GM13977 (cell line): ENCODE measurements at regions not wholly inside any gene's neighbourhood (a gene's known extent, or its start where the extent isn't known, plus 50 kb on each side); places are given as distances from the start of the nearest gene placed in this dataset.
A peak's percentile ranks its signal among the peaks of the same experiment; 100 is the strongest.

ENCODE experiments used
- DNase-seq: peaks from one replicate; pipeline ENCODE4 v3.0.0; 2012; ENCODE audit warnings: low spot score
- CTCF ChIP-seq: IDR thresholded peaks from 2 replicates; pipeline ENCODE4 v1.5.1; 2012; ENCODE audit warnings: mild to moderate bottlenecking, control low read depth; ENCODE audit not compliant: insufficient read depth; ENCODE audit errors: extremely low read depth, missing control alignments
- in situ Hi-C: fragments of 300-500 bp; cut with MboI; formaldehyde crosslinking; loops from one replicate; pipeline ENCODE4 v1.12.0; 2022; ENCODE audit warnings: low sequenced_read_pairs, low pct_unique_long_range_greater_than_20kb, mixed read lengths, inconsistent platforms; ENCODE audit not compliant: unreplicated experiment

- in situ Hi-C loops: no loop called here
- DNase-seq: no peak
- no peak for TF ChIP-seq CTCF
These were observed 622.6 kb downstream of the LRFN5 start for GRCh38 chr14:42229294-42229693.

- DNase-seq: no peak
These were observed 621.9 kb downstream of the LRFN5 start for GRCh38 chr14:42228611-42229010.

GRCh38 chr14:42224053-42224888 is 617.6 kb downstream of the LRFN5 start:
- in situ Hi-C loops: no loop called here
- DNase-seq: peak; percentile 9
- TF ChIP-seq CTCF: peak; percentile 73

More at GRCh38 chr14:42228611-42229010, 621.9 kb downstream of the LRFN5 start:
- no peak for TF ChIP-seq CTCF
- in situ Hi-C loops: no loop called here

- no peak for TF ChIP-seq CTCF
- peak; percentile 45 for DNase-seq
- in situ Hi-C loops: no loop called here
These were observed 616.3 kb downstream of the LRFN5 start for GRCh38 chr14:42222924-42223471.

GRCh38 chr14:42214981-42215491 is 608.4 kb downstream of the LRFN5 start:
- no peak for TF ChIP-seq CTCF
- no peak for DNase-seq
- in situ Hi-C loops: no loop called here

- in situ Hi-C loops: no loop called here
- no peak for DNase-seq
- no peak for TF ChIP-seq CTCF
These were observed 594.3 kb downstream of the LRFN5 start for GRCh38 chr14:42200957-42201356.
